Activated CD4-positive, alpha-beta T cell treated with anti-CD3 and anti-CD28 coated beads for 48 hours (primary cell): ENCODE measurements at regions not wholly inside any gene's neighbourhood (a gene's known extent, or its start where the extent isn't known, plus 50 kb on each side); places are given as distances from the start of the nearest gene placed in this dataset.

Experiments used
- DNase-seq: peaks from one replicate; pipeline ENCODE4 v3.0.0-alpha.2; 2020

DNA sequence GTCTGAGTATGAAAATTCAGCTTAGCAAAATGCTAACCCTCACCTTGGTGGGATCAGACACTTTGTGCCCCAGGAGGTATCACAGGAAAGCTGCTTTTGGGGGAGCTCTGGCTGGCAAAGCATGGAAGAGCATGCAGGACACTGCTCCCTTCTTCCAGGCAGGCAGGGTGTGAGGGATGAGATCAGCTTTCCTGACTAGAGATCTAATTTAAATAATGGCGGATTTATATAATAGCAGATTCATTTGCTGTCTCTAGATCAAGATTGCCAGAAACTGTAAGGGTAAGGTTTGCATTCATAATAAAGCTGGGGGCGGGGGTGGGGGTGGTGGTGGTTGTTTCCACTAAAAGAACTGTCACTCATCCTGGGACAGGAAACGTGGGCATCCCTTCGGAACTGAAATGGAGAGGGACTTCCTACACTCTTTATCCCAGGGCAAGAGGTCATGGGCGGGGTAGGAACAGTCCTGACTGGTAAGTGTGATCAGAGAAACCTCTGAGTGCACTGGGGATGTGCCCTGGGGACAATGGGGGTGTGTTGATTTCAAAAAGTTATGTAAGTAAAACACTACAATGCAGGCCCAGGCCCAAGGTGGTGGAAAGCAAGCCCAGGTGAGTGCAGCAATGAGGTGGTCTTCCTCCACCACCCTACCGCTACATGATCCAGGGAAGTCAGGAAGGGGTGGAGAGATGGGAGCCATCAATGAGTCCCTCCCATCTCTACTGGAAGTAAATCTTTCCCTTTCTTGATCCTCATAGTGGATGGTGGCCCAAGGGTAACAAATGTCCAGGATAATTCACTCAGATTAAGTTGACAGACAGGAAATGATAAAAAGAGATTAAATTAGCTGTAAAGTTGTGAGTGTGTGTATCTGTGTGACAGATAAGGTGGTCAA is 171.4 kb upstream of the SERPINE2 start:
- no peak for DNase-seq

GRCh38 chr2:224209555-224210285 is 170.6 kb upstream of the SERPINE2 start:
- no peak for DNase-seq

DNA sequence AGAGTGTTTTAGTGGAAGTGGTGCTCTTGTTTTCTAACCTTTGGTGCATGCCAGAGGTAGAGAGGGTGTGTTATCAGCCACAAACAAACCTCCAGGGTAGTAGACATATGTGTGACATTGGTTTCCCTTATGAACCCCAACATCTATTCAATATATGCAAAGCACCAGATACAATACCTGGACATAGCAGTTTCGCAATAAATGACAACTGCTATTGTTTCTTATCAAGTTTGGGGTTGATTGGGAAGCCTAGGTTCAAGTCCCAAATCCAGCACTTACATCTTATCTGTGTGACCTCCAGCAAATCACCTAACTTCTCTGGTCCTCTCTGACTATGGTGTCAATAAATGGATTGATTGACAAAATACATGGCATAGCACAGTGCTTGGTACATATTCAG is 169.4 kb upstream of the SERPINE2 start:
- no peak for DNase-seq

DNA sequence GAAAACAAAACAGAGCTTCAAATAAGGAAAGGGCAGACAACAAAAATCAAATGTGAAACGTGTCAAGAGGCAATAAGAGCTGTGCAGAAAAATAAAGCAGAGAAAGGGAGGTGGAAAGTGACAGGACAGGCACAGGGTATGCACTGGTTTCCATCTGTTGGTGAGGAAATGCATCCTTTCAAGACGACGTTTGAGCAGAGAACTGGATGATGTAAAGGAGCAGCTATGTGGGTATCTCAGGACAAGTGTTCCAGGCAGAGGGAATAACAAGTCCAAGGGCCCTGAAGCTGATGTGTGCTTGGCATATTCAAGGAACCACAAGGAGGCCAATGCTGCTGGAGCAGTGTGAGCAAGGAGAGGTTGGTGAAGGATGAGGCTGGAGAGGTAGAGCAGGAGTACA is 168.9 kb upstream of the SERPINE2 start:
- DNase-seq, result no peak

DNA sequence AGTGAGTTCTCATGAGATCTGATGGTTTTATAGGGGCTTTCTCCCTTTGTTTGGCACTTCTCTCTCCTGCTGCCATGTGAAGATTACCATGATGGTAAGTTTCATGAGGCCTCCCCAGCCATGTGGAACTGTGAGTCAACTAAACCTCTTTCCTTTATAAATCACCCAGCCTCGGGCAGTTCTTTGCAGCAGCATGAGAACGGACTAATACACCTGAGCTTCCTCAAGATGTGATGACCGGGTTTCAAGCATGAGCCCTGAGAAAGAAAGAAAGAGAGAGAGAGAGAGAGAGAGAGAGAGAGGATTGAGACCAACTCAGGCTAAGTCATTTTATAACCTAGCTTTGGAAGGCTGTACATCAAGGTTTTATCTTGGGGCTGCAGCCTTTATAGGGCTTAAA is 167.7 kb upstream of the SERPINE2 start:
- DNase-seq, result no peak

- no peak for DNase-seq
Observed at GRCh38 chr2:224202281-224202865, 163.3 kb upstream of the SERPINE2 start.

DNA sequence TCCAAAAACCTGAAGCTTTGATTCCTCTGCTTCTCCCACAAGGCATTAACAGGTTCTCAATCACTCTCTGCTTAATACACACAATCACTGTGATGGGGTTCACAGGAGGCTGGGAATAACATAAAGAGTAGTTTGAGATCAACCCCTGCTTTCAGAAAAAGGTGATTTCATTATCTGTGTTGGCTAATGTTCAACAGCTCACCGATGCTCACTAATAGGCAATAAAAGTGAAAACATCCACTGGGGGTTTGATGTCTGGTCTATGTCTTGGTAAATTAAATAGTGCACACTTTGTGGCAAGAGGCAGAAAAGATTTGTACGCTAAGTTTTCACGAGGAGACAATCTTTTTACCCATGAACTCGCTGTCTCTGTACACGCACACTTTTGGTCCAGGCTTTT is 159.3 kb upstream of the SERPINE2 start:
- DNase-seq, result no peak

DNA sequence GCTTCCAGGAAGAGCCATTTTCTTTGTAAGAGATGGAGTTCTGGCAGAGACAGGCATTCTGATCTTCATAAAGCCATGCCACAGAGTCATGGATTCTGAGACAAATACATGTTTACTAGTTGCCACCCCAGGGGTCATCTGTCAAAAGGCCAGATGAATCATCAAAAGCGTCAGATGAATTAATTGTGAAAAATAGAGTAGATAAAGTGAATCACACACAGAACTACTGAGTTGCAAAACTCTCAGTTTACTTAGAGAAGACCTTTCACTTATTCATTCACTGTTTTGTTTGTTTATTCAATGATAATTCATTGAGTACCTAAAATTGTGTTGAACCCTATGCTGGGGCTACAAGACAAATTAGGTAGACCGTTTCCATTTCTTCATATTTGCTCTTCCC is 157.7 kb upstream of the SERPINE2 start:
- DNase-seq, result no peak

DNA sequence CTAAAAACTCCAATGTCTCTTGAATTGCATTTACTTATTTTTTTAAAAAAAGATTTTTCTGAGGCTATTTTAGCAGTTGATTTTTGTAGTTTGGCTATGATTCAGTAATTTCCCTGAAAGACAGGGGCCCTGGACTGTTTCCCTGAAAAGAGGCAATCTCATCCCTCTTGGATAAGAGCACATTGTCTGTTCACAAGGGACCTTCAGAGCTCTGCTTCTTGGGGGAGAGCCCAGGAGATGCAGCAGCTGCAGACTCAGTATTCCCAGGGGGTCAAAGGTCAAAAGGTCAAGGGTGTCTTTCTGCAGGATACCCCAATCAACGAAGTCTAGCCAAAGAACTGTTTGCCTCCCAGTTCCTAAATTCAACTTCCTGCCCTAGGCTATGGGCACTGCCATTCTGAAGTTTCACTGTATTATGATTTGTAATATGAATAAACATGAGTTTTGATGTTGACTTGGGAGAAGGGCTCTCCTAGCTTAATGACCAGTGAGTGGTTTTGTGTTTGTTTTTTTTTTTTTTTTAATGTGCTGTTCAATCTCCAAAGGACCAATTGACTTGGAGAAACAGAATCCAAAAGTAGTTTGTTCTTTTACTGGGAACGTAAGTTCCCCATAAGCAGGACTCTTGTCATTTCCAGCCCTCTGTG is 157.0 kb upstream of the SERPINE2 start:
- no peak for DNase-seq

DNA sequence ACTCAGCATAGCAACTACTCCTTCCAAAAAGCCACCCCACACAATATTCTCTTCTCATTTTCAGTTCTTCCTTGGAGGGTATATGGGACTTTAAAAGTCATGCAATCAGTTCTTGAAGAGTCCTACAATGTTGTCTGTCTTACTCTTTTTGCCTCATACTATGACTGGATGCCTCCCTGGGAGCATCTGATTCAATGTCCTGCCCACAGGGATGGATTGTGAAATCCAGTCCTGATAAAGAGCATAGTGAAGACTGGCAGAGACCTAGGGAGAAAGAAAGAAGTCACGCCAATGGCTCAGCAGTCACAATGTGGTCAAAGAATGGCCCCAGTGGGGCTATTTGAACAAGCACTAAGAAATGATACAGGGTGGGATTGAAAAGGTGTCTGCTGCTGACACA is 155.1 kb upstream of the SERPINE2 start:
- no peak for DNase-seq

DNA sequence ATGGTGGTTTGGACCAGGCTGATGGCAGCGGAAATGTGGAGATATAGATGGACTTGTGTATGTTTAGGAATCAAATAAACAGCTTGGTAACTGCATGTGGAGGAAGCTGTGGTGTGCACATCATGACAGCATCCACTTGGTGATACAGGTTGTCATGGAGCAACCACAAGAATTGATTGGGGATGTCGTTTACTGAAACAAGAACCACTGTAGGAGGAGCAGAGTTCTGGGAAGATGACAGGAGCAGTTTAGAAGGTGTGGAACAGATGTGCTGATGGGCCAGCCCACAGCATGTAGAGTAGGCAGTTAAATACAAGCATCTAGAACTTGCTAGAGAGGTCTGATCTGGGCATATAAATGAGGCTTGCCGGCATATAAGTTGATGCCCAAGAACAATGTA is 152.4 kb upstream of the SERPINE2 start:
- DNase-seq, result no peak

DNA sequence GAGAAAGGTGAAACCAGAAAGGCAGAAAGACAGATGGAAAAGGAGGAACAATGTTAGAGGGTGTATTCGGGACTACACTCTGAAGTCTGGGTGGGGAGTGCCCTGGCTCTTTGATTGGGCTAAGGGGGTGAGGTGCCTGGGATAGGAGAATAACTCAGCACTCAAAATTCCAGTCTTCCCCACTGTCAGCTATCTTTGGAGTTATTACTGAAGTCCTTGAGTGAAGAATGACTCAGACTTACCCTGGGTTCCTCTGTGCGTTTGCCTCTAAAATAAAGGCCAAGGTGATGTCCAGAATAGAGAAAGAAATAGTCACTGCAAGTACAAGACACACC is 151.8 kb upstream of the SERPINE2 start:
- no peak for DNase-seq

DNA sequence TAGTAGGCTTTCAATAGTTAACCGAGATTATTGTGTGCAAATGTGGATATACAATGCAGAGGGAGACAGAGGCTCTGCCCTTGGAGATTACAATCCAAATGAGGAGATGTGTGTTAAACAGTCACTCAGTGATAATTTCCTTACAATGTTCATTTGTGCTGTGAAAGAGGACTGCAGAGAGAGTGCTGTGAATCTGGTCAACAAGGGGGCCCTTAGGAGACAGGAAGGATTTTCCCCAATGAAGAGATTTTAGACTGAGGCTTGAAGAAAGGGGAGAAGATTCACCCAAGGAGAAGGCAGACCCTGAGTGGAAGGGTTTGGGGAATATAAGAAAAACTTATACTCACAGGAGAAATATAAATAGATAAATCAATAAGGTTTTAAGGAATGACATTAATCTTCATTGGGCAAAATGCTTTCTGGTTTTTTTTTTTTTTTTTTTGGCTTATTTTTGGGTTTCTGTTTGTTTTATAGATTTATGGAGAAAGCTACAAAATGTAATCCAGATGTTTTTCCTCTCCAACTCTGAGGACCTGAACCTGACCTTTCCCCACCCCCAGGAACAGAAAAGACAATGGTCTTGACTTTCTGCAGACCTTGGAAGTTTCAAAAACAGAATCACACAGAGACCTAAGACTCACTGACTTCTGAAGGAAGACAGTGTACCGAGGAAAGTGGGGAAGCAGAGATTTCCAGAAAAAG is 151.3 kb upstream of the SERPINE2 start:
- no peak for DNase-seq

DNA sequence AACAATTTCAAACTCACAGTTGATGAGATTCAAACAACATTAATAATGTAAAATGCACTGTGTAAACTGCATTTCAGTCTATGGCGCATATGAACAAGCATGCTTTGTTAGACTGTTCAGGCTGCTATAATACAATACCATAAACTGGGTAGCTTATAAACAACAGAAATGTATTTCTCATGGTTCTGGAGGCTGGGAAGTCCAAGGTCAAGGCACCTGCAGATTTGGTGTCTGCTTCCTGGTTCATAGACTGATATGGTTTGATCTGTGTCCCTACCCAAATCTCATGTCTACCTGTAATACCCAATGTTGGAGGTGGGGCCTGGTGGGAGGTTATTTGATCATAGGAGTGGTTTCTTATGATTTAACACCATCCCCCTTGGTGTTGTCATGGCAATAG is 148.1 kb upstream of the SERPINE2 start:
- no peak for DNase-seq

DNA sequence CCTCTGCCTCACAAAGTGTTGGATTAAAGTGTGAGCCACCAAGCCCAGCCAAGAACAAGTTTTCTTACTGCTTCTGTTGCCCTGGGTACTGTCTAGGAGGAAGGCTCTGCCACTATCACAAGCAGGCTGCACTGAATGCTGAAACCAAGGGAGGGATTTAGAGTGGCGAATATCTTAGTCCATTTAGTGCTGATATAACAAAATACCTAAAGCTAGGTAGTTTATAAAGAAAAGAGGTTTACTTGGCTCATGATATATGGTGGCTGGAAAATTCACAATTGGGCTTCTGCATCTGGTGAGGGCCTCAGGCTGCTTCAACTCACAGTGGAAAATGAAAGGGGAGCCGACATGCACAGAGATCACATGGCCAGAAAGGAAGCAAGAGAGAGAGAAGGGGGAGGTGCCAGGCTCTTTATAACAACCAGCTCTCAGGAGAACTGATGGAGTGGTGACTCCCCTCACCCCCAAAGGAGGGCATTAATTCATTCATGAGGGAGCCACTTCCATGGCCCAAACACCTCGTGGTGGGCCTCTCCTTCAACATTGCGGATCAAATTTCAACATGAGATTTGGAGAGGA is 146.0 kb upstream of the SERPINE2 start:
- no peak for DNase-seq

- no peak for DNase-seq
Observed at GRCh38 chr2:224183086-224183485, 144.0 kb upstream of the SERPINE2 start.

DNA sequence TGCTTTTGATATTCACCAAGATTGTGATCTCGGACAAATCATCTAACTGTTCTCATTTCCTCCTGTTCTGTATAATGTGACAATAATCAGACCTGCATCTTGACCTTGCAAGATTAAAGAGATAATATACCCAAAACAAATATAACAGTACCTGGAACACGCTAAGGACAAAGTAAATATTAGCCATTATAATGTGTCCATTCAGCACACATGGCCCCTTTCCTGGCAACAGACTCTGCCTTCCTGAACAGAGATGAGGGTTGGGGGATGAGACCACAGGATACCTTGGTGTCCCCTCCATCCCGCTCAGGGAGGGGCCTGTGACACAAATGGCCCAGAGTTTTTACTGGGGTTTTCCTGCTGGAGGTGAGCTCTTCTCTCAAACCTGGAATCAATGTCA is 143.4 kb upstream of the SERPINE2 start:
- DNase-seq, result no peak

DNA sequence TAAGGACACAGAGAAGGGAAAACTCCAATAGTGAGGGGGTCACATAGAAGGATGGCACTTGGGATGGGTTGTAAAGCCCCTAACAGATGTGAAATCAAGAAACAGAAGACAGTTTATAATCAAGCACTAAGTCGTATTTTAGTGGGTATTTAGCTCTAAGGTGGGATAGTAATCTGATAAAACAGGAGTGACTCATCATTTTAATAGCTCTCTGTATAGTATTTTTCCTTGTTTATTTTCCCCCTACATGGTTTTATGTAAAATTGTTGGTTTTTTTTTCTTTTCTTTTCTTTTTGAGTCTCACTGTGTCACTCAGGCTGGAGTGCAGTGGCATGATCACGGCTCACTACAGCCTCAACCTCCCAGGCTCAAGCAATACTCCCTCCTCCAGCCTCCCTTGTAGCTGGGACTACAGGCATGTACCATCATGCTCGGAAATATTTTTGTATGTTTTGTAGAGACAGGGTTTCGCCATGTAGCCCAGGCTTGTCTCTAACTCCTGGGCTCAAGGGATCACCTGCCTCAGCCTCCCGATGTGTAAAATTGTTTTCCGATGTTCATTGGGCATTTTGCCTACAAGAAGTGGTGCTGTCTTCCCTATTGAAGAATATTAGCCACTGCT is 142.6 kb upstream of the SERPINE2 start:
- DNase-seq, result no peak

DNA sequence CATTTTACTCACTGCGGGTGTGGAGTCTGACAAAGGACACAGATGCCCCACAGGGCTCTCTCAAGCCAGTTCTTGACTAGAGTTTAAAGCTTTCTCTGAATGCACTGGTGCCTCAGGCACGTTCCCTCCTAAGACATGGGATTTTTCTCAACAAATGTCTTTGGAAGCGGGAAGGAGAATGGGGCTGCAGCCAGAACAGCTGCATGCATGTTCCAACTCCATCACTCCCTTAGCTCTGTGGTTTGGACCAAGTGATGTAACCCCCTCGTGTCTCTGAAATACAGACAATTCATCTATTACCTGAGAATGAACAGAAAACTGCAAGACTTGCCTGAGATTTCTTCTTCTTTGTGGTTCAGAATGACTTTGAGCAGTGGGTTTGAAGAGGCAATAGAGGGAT is 141.7 kb upstream of the SERPINE2 start:
- DNase-seq, result no peak

DNA sequence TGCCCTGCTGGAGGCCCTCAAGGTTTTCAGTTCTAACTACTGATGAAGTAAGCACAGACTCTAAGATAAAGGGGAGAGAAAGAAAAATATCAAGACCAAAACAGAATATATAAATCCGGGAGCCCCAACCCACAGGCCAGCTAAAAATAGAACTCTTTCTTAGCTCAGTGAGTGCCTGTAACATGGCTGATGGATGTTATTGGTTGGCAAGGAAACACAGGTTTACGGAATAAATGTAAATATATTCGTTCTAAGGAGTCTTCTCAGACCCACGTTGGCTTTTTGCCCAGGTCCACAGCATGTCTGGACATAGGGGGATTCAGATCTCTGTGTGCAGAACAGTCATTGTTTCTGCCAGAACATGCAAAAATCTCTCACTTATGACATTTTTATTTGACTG is 139.0 kb upstream of the SERPINE2 start:
- DNase-seq, result no peak

- DNase-seq, result no peak
Observed at GRCh38 chr2:224175538-224175937, 136.5 kb upstream of the SERPINE2 start.

DNA sequence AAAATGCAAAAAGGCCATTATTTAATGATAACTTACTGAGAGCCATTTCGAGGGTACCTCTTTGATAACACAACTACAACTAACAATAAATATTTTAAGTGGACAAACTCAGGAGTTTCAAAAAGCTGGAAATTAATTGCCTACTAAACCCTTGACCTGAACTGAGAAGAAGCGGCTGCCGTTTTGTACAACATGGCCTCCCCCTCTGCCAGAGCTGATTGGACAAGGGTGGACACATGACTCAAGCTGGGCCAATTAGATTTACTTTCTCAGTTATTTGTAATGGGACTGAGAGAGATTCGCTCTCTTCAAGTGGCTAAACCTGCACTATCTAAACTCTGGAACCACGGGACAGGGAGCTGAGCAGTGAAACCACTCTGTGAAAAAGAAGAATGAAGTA is 135.9 kb upstream of the SERPINE2 start:
- no peak for DNase-seq
